Raji (cell line): ENCODE measurements at regions not wholly inside any gene's neighbourhood (a gene's known extent, or its start where the extent isn't known, plus 50 kb on each side); places are given as distances from the start of the nearest gene placed in this dataset.

Experiments
- POLR2A ChIP-seq: IDR thresholded peaks from 2 replicates; pipeline ENCODE4 v1.6.1; 2011; ENCODE audit warnings: low read depth, low read length, control low read depth; ENCODE audit not compliant: insufficient read depth

GRCh38 chr1:234825498-234826165, 215.7 kb upstream of the IRF2BP2 start:
- no peak for TF ChIP-seq POLR2A

- no peak for TF ChIP-seq POLR2A
These were observed 213.5 kb upstream of the IRF2BP2 start for GRCh38 chr1:234823191-234824176.

- TF ChIP-seq POLR2A: no peak
These were observed 211.9 kb upstream of the IRF2BP2 start for GRCh38 chr1:234821840-234822239.

GRCh38 chr1:234820597-234820996, 210.6 kb upstream of the IRF2BP2 start:
- TF ChIP-seq POLR2A: no peak

GRCh38 chr1:234782791-234783190, 172.8 kb upstream of the IRF2BP2 start:
- TF ChIP-seq POLR2A: no peak

- TF ChIP-seq POLR2A: no peak
These were observed 172.2 kb upstream of the IRF2BP2 start for GRCh38 chr1:234782105-234782751.

- TF ChIP-seq POLR2A: no peak
These were observed 171.5 kb upstream of the IRF2BP2 start for GRCh38 chr1:234781241-234782065.

- TF ChIP-seq POLR2A: no peak
These were observed 170.7 kb upstream of the IRF2BP2 start for GRCh38 chr1:234780531-234781162.

GRCh38 chr1:234780112-234780511, 170.1 kb upstream of the IRF2BP2 start:
- no peak for TF ChIP-seq POLR2A

GRCh38 chr1:234779160-234779538, 169.2 kb upstream of the IRF2BP2 start:
- no peak for TF ChIP-seq POLR2A

GRCh38 chr1:234778221-234779159, 168.5 kb upstream of the IRF2BP2 start:
- no peak for TF ChIP-seq POLR2A

- TF ChIP-seq POLR2A: no peak
These were observed 167.9 kb upstream of the IRF2BP2 start for GRCh38 chr1:234777856-234778220.
